Glutamatergic neuron (in vitro differentiated cells): ENCODE measurements at regions not wholly inside any gene's neighbourhood (a gene's known extent, or its start where the extent isn't known, plus 50 kb on each side); places are given as distances from the start of the nearest gene placed in this dataset.

ENCODE experiments used
- DNase-seq: peaks from one replicate; pipeline ENCODE4 v3.0.0; 2022
- H3K27ac Mint-ChIP-seq: one replicate; pipeline ENCODE4 v1.8.0; 2020; ENCODE audit warnings: mild to moderate bottlenecking, mixed read lengths, inconsistent platforms; ENCODE audit not compliant: unreplicated experiment
- H3K27me3 Mint-ChIP-seq: one replicate; pipeline ENCODE4 v1.8.0; 2020; ENCODE audit warnings: mild to moderate bottlenecking, moderate library complexity, mixed read lengths, inconsistent platforms; ENCODE audit not compliant: unreplicated experiment
- H3K36me3 Mint-ChIP-seq: one replicate; pipeline ENCODE4 v1.8.0; 2020; ENCODE audit warnings: mild to moderate bottlenecking, mixed read lengths, inconsistent platforms; ENCODE audit not compliant: unreplicated experiment
- H3K4me1 Mint-ChIP-seq: one replicate; pipeline ENCODE4 v1.8.0; 2020; ENCODE audit warnings: mild to moderate bottlenecking, low read depth, mixed read lengths, inconsistent platforms; ENCODE audit not compliant: unreplicated experiment
- H3K4me3 Mint-ChIP-seq: one replicate; pipeline ENCODE4 v1.8.0; 2020; ENCODE audit warnings: mild to moderate bottlenecking, mixed read lengths, inconsistent platforms; ENCODE audit not compliant: unreplicated experiment
- H3K9me3 Mint-ChIP-seq: one replicate; pipeline ENCODE4 v1.8.0; 2020; ENCODE audit warnings: mild to moderate bottlenecking, moderate library complexity, mixed read lengths, inconsistent platforms; ENCODE audit not compliant: unreplicated experiment
- TF ChIP-seq, protein P1 (sequence below): fragments of 200-600 bp; sonication (generic); IDR thresholded peaks from one replicate; pipeline ENCODE4 v1.5.0; 2021; ENCODE audit not compliant: partially characterized antibody, unreplicated experiment

DNA sequence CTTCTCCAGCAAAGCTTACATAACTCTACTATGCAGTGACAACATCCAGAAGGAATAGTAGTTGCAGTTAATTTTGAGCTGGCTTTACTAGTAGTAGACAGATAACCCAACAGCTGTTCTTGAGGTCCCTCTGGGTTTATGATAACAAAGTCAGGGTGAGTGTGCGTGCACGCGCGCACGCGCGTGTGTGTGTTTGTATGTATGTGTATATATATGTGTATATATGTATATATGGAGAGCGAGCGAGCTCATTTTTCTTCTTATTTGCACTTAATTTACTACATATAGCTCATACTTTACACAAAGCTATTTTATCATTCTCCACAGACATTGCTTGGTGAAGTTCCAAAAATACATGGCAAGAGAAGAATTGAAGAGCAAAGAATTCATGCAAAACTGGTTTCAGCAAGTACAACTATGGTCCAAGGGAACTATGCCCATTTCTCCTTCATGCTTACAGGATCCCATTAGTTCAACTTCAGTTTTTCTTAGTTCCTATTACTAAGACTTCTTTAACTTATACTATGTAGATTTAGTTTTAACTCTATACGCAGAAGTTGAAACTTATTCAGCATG, 105.9 kb upstream of the TMEM168 start:
- Mint-ChIP-seq H3K27ac (no peak overlapping the region), H3K27me3 (no peaks in the 10 kb centered on the region), H3K4me3 (no peak overlapping the region), H3K9me3 (peaks cover 3% of the 10 kb centered on the region), H3K36me3 (peaks cover 26% of the 10 kb centered on the region), H3K4me1 (no peaks in the 10 kb centered on the region)
- TF ChIP-seq, protein P1, sequence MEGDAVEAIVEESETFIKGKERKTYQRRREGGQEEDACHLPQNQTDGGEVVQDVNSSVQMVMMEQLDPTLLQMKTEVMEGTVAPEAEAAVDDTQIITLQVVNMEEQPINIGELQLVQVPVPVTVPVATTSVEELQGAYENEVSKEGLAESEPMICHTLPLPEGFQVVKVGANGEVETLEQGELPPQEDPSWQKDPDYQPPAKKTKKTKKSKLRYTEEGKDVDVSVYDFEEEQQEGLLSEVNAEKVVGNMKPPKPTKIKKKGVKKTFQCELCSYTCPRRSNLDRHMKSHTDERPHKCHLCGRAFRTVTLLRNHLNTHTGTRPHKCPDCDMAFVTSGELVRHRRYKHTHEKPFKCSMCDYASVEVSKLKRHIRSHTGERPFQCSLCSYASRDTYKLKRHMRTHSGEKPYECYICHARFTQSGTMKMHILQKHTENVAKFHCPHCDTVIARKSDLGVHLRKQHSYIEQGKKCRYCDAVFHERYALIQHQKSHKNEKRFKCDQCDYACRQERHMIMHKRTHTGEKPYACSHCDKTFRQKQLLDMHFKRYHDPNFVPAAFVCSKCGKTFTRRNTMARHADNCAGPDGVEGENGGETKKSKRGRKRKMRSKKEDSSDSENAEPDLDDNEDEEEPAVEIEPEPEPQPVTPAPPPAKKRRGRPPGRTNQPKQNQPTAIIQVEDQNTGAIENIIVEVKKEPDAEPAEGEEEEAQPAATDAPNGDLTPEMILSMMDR = no peak
- DNase-seq = no peak

DNA sequence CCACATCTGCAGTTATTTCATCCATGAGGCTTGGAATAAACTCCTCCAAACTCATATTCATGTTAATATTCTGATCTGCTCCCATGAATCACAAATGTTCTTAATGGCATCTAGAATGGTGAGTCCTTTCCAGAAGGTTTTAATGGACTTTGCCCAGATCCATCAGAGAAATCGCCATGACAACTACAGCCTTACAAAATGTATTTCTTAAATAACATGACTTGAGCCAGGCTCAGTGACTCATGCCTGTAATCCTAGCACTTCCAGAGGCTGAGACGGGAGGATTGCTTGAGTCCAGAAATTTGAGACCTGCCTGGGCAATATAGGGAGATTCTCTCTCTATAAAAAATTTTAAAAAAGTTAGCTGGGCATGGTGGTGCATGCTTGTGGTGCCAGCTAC, 102.1 kb upstream of the TMEM168 start:
- H3K27ac Mint-ChIP-seq = no peak overlapping the region
- no peak overlapping the region for H3K4me3 Mint-ChIP-seq
- DNase-seq = no peak
- H3K27me3 Mint-ChIP-seq = no peaks in the 10 kb centered on the region
- peaks cover 4% of the 10 kb centered on the region for H3K4me1 Mint-ChIP-seq
- TF ChIP-seq, protein P1 = no peak
- no peaks in the 10 kb centered on the region for H3K9me3 Mint-ChIP-seq
- H3K36me3 Mint-ChIP-seq = peaks cover 15% of the 10 kb centered on the region

DNA sequence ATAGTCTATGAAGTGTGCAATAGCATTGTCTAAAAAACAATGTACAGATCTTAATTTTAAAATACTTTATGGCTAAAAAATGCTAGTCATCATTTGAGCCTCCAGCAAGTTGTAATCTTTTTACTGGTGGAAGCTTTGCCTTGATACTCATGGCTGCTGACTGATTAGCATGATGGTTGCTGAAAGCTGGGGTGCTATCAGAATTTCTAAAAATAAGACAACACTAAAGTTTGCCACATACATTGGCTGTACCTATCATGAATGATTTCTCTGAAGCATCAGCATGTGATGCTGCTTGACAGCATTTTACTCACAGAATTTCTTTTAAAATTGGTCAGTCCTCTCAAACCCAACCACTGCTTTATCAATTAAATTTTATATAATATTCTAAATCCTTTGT, 101.5 kb upstream of the TMEM168 start:
- no peak for DNase-seq
- Mint-ChIP-seq H3K4me1 (peaks cover 4% of the 10 kb centered on the region), H3K9me3 (no peaks in the 10 kb centered on the region), H3K27me3 (no peaks in the 10 kb centered on the region), H3K27ac (no peak overlapping the region), H3K4me3 (no peak overlapping the region), H3K36me3 (peaks cover 15% of the 10 kb centered on the region)
- TF ChIP-seq, protein P1 = no peak

DNA sequence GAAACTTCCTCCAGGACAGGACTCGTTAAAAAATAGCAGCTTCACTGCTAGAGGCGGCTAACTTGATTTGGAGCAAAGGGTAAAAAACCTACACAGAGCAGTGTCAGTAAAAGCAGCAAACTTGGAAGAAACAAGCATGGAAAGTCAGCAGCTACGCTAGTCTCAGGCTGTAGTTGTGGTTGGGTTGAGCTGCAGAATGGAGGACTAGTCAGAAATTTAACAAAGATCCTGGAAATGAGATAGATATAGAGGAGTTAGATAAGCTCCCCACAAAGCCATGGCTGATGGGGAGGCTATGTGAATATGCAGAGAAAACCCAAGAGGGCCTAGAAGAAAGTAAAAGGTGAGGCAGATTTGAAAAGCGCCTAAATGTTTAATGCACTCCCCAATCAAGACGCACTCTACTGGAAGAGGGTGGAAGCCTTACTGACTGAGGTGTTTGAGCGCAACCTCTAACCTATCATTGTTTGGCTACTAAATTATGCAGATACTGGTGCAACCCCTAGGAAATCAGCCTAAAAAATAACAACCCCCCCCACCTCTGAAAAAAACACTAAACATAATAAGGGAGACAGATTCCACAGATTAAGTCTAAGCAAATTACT, 99.7 kb upstream of the TMEM168 start:
- peaks cover 1% of the 10 kb centered on the region for H3K9me3 Mint-ChIP-seq
- no peak for DNase-seq
- H3K4me3 Mint-ChIP-seq = no peak overlapping the region
- no peak overlapping the region for H3K27ac Mint-ChIP-seq
- H3K36me3 Mint-ChIP-seq = peaks cover 24% of the 10 kb centered on the region
- peaks cover 4% of the 10 kb centered on the region for H3K4me1 Mint-ChIP-seq
- H3K27me3 Mint-ChIP-seq = no peaks in the 10 kb centered on the region
- TF ChIP-seq, protein P1 = no peak

DNA sequence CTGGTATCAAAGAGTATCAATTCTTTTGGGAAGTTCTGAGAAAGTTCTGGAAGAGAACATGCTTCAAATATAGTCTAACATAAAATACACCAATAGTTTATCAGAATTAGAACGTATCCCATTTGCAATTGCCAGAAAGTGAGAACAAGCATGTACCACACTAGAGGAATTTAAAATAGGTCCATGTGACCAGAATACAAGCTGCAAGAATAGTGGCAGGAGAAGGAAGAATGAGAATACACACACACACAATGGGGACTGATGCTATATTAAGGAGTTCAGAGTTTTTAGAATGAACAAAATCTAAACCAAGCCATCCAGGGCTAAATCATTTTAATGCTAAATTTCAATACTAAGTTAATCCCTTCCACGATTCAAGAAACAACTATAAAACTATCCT, 99.1 kb upstream of the TMEM168 start:
- DNase-seq = no peak
- Mint-ChIP-seq H3K4me3 (no peak overlapping the region), H3K36me3 (peaks cover 23% of the 10 kb centered on the region), H3K4me1 (peaks cover 4% of the 10 kb centered on the region), H3K27me3 (no peaks in the 10 kb centered on the region), H3K27ac (no peak overlapping the region), H3K9me3 (peaks cover 1% of the 10 kb centered on the region)
- TF ChIP-seq, protein P1 = no peak
